Esophagus muscularis mucosa (tissue), 3 donors: ENCODE measurements at regions not wholly inside any gene's neighbourhood (a gene's known extent, or its start where the extent isn't known, plus 50 kb on each side); places are given as distances from the start of the nearest gene placed in this dataset.

Experiments
- EP300 ChIP-seq: sonication (generic); formaldehyde crosslinking; IDR thresholded peaks from one replicate; pipeline ENCODE4 v1.6.1; 2017; ENCODE audit warnings: antibody characterized with exemption
- TF ChIP-seq, protein P1 (sequence below), 3 experiments: fragments of 200-600 bp in 2 of 3; fragments of 450-650 bp in 1 of 3; sonication (generic) in 2 of 3; IDR thresholded peaks; one replicate each; pipeline ENCODE4 v1.5.1; 2017 to 2019; ENCODE audit warnings: antibody characterized with exemption in 3 of 3, mild to moderate bottlenecking in 2 of 3, moderate library complexity in 1 of 3

DNA sequence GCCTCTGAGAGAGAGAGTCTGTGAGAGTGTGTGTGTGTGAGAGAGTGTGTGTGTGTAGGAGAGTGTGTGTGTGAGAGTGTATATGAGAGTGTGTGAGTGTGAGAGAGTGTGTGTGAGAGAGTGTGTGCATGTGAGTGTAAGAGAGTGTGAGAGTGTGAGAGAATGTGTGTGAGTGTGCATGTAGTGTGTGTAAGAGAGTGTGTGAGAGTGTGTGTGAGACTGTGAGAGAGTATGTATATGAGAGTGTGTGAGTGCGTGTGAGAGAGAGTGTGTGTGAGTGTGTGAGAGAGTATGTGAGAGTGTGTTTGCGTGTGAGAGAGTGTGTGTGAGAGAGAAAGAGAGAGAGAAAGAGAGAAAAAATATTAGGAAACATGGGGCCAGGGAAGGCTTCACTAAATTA, 588.3 kb upstream of the SGCD start:
- TF ChIP-seq, protein P1, sequence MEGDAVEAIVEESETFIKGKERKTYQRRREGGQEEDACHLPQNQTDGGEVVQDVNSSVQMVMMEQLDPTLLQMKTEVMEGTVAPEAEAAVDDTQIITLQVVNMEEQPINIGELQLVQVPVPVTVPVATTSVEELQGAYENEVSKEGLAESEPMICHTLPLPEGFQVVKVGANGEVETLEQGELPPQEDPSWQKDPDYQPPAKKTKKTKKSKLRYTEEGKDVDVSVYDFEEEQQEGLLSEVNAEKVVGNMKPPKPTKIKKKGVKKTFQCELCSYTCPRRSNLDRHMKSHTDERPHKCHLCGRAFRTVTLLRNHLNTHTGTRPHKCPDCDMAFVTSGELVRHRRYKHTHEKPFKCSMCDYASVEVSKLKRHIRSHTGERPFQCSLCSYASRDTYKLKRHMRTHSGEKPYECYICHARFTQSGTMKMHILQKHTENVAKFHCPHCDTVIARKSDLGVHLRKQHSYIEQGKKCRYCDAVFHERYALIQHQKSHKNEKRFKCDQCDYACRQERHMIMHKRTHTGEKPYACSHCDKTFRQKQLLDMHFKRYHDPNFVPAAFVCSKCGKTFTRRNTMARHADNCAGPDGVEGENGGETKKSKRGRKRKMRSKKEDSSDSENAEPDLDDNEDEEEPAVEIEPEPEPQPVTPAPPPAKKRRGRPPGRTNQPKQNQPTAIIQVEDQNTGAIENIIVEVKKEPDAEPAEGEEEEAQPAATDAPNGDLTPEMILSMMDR (IDR thresholded peaks at IDR 0.05), result no peak
- no peak for TF ChIP-seq EP300
